ENCODE measurements at regions not wholly inside any gene's neighbourhood (a gene's known extent, or its start where the extent isn't known, plus 50 kb on each side); places are given as distances from the start of the nearest gene placed in this dataset.

DNA sequence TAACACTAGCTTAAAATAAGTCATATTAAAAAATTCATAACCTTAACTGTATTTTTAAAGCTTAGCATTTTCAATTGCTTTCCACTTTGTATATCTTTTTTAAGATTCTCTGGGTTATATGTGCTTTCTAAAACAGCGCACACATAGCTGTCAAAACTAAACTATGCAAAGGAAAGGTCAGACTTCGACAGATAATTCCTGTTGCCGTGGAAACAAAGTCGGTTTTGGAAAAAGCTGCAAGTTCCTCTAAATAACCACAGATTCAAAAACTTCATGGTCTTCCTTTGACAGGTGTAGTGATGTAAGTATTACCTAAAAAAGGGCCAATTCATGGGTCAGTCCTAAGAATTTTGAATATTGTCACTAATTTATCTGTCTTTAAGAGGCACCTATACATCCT is 249.6 kb upstream of the TFPI start:
- no peak for TF ChIP-seq CTCF (IDR thresholded peaks at IDR 0.05; ENCODE audit: control insufficient read depth, extremely low read depth, insufficient read depth)
- no peak overlapping the region for H3K4me3 ChIP-seq (ENCODE audit: low read depth, low read length)
- DNase-seq (ENCODE audit: low read depth): no peak

- no peak for DNase-seq (ENCODE audit: low read depth)
- H3K4me3 ChIP-seq (ENCODE audit: low read depth, low read length): no peak overlapping the region
- no peak for TF ChIP-seq CTCF (IDR thresholded peaks at IDR 0.05; ENCODE audit: control insufficient read depth, extremely low read depth, insufficient read depth)
These were observed 260.9 kb upstream of the TFPI start for GRCh38 chr2:187815113-187815512.

GRCh38 chr2:187819624-187820023 is 265.4 kb upstream of the TFPI start:
- no peak overlapping the region for H3K4me3 ChIP-seq (ENCODE audit: low read depth, low read length)
- DNase-seq (ENCODE audit: low read depth): no peak
- TF ChIP-seq CTCF (IDR thresholded peaks at IDR 0.05; ENCODE audit: control insufficient read depth, extremely low read depth, insufficient read depth): no peak

DNA sequence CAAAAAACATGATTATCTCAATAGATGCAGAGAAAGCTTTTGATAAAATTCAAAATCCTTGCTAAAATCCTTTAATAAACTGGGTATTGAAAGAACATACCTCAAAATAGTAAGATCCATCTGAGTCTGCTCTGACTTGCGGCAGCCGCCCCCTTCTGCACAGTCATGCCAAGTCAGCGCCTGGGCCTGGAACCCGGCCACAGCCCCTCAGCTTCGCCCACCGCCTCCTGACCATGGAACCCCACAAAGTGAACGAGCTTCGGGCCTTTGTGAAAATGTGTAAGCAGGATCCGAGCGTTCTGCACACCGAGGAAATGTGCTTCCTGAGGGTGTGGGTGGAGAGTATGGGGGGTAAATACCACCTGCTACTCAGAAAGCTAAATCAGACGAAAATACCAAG is 270.9 kb upstream of the TFPI start:
- H3K4me3 ChIP-seq (ENCODE audit: low read depth, low read length): no peak overlapping the region
- no peak for DNase-seq (ENCODE audit: low read depth)
- TF ChIP-seq CTCF (IDR thresholded peaks at IDR 0.05; ENCODE audit: control insufficient read depth, extremely low read depth, insufficient read depth): no peak

GRCh38 chr2:187826023-187826422 is 271.8 kb upstream of the TFPI start:
- no peak overlapping the region for H3K4me3 ChIP-seq (ENCODE audit: low read depth, low read length)
- DNase-seq (ENCODE audit: low read depth): no peak
- no peak for TF ChIP-seq CTCF (IDR thresholded peaks at IDR 0.05; ENCODE audit: control insufficient read depth, extremely low read depth, insufficient read depth)

- H3K4me3 ChIP-seq (ENCODE audit: low read depth, low read length): no peak overlapping the region
- TF ChIP-seq CTCF (IDR thresholded peaks at IDR 0.05; ENCODE audit: control insufficient read depth, extremely low read depth, insufficient read depth): no peak
- DNase-seq (ENCODE audit: low read depth): no peak
These were observed 280.6 kb upstream of the TFPI start for GRCh38 chr2:187834787-187835186.

DNA sequence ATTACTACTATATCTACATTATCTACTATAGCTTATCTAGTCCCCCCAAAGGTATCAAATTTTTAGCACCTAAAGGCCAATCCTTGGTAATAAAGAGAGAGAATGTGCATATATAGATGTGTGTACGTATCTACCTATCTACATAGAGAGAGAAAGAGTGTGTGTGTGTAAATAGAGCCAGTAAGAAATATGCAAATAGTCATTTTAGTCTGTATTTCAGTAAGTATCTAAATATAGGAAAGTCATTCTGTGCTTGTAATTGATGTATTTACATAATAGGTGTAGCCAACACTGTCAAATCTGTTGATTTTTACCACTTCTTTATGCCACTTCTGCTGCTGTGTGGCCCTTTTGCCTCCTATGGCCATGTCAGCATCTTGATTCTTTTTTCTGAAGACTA is 284.5 kb upstream of the TFPI start:
- no peak for DNase-seq (ENCODE audit: low read depth)
- TF ChIP-seq CTCF (IDR thresholded peaks at IDR 0.05; ENCODE audit: control insufficient read depth, extremely low read depth, insufficient read depth): no peak
- H3K4me3 ChIP-seq (ENCODE audit: low read depth, low read length): no peak overlapping the region
